B cell (primary cell): ENCODE measurements at regions not wholly inside any gene's neighbourhood (a gene's known extent, or its start where the extent isn't known, plus 50 kb on each side); places are given as distances from the start of the nearest gene placed in this dataset.
"Not testable (repeated sequence)": the region's sequence is repeated elsewhere in the genome, so short reads cannot be mapped to it uniquely, and the experiment has no call there.

Experiments used
- EZH2 ChIP-seq: IDR thresholded peaks from 2 replicates; pipeline ENCODE4 v1.6.1; 2012; ENCODE audit warnings: borderline replicate concordance, low read depth, mild to moderate bottlenecking, moderate library complexity, low read length; ENCODE audit not compliant: insufficient read depth, poor library complexity, severe bottlenecking
- TF ChIP-seq, protein P1 (sequence below): fragments of 200-600 bp; IDR thresholded peaks from one replicate; pipeline ENCODE4 v1.8.0; 2022; ENCODE audit warnings: antibody characterized with exemption, mild to moderate bottlenecking

DNA sequence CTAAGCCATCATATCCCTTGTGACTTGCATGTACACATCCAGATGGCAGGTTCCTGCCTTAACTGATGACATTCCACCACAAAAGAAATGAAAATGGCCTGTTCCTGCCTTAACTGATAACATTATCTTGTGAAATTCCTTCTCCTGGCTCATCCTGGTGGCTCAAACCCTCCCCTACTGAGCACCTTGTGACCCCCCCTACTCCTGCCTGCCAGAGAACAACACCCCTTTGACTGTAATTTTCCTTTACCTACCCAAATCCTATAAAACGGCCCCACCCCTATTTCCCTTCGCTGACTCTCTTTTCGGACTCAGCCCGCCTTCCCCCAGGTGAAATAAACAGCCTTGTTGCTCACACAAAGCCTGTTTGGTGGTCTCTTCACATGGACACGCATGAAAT is 390.0 kb downstream of the TUSC1 start:
- TF ChIP-seq, protein P1, sequence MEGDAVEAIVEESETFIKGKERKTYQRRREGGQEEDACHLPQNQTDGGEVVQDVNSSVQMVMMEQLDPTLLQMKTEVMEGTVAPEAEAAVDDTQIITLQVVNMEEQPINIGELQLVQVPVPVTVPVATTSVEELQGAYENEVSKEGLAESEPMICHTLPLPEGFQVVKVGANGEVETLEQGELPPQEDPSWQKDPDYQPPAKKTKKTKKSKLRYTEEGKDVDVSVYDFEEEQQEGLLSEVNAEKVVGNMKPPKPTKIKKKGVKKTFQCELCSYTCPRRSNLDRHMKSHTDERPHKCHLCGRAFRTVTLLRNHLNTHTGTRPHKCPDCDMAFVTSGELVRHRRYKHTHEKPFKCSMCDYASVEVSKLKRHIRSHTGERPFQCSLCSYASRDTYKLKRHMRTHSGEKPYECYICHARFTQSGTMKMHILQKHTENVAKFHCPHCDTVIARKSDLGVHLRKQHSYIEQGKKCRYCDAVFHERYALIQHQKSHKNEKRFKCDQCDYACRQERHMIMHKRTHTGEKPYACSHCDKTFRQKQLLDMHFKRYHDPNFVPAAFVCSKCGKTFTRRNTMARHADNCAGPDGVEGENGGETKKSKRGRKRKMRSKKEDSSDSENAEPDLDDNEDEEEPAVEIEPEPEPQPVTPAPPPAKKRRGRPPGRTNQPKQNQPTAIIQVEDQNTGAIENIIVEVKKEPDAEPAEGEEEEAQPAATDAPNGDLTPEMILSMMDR, result not testable (repeated sequence)
- not testable (repeated sequence) for TF ChIP-seq EZH2
